ENCODE measurements at regions not wholly inside any gene's neighbourhood (a gene's known extent, or its start where the extent isn't known, plus 50 kb on each side); places are given as distances from the start of the nearest gene placed in this dataset.
"Not testable (repeated sequence)": the region's sequence is repeated elsewhere in the genome, so short reads cannot be mapped to it uniquely, and the experiment has no call there.

DNA sequence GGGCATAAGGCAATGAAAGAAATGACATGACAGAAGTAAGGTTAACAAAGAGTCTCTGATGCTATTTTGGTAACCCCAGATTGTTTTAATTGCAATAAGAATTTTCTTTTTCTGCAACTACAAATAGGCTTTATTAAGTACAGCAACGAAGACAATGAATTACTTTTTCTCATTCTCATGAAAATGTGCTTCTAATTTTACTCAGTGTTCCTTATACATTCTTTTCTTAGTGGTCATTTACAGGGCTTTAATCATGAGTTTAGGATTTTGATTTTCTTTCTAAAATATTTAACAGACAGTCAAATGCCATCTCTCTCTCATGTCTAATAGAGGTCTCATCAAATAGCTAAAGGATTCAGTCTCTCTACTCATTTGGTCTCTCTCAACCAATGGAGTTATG is 452.1 kb downstream of the RAP2B start:
- DNase-seq (ENCODE audit: low read depth in 2 of 2) = no peak

DNA sequence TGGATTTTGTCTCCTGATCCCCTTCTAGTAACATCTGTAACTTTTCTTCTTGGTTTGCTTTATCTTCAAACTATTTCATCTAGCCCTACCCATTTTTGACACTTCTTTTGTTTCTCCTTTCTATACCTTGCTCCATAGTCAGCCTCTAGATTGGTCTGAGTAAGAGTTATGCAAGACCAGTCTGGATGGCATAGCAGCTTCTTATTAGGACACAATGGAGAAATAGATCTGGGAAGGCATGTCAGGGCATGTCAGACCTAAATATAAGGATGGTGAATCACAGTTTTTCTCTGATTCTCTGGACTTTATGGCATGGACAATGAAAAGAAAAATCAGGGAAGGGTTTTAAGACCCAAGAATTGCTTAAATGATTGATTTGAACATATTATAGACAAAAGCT is 452.5 kb downstream of the RAP2B start:
- DNase-seq (ENCODE audit: low read depth in 2 of 2) = no peak

DNA sequence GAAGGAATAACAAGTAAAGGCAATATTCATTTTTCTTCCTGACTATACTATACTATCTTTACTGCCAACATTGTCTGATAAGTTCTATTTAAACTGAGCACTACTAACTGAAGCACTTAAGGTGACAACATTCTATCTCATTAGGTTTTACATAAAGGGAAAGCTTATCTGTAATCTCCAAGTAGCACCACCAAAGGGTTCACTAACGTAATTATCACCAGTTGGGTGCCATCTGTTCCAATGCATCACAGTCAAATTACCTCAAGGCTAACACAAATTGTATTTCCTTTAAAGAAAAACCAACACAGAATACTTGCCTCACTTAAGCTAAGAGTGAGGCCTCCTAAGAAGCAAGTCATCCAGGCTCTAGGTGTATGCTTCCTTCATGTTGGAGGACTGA is 453.8 kb downstream of the RAP2B start:
- DNase-seq (ENCODE audit: low read depth in 2 of 2) = no peak

DNA sequence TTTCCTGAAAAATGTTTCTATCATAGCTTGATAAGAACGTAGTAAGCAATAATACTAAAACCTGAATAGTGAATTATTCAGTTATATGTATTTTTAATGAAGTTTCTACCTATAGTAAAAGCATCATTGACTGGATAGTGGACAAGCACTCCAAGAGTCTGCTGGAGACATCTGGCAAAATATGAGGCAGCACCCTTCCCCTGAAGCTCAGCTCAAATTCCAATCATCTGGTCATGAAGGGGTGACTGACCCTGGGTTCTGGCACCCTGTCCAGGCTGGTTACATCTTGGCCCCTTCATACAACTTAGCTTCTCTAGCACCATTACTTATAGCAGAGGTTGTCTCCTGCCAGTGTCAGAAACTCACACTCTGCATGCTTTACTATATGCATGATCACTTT is 455.4 kb downstream of the RAP2B start:
- no peak for DNase-seq (ENCODE audit: low read depth in 2 of 2)

DNA sequence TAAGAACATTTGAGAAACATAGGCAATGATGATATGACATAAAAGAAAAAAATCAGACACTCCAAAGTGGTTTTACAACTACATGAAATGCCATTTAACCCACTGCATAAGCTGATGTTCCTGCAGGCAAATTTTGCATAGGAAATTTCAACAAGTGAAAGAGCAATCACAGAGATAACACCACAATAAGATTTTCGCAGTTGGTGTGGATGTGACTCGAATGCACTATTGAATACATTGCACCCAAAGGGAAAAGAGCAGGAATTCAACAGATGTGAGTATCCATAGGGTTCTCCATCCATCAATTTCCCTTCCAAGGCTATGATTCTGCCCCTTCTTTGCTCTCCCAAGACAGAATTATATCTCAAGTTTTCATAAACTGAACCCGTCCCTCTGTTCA is 456.1 kb downstream of the RAP2B start:
- DNase-seq (ENCODE audit: low read depth in 2 of 2) = no peak

DNA sequence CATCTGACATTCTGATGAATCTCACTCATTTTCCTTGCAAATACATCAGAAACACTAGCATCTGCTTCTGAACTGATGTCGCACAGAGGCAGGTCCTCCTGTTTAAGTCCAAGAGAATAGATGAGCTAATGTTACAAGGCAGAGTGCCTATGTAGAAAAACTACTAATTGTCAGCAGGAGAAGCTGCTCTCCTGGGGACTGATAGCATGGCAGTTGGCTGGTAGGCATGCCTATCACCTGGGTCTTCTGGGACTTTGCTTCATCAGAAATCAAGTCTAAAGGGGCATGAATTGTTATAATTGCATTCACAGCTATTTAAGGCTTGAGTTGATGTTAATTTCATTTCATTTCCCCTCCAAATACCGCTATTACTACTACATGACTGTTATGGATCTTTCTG is 457.2 kb downstream of the RAP2B start:
- DNase-seq (ENCODE audit: low read depth in 2 of 2) = no peak

DNA sequence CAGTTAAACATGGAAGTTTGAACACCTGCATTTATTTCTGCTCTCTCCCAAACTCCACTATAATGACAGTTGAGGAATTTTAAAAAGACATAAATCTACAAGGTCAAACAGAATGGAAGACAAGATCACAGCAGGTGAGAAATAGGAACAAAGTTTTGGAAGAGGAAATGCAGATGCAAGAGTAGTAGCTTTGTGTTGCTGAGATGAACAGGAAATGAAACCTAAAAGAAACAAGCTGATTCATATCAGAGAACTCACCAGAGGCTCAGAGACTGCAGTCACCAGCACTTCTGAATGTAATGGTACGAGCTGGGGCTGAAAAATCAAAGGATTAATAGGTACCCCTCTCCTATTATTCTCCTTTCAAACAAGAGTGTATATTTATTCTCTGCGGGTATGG is 459.9 kb downstream of the RAP2B start:
- no peak for DNase-seq (ENCODE audit: low read depth in 2 of 2)

DNA sequence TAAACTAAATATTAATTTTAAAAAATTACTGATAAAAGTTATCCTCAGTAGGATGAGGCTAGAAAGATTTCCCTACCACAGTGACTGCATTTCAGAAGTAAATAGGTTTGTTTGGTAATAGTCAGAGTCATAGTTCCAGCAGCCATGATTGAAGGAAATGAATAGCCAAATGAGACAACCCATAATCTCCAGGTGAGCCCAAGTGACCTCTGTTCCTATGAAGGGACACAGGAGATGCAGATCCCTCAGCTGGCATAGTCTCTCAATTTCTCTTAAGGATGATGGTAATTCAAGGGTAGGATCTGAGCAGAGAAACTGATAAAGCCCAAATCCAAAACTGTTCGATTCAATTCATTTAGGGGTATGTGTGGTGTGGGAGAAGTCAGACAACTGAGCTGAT is 461.8 kb downstream of the RAP2B start:
- no peak for DNase-seq (ENCODE audit: low read depth in 2 of 2)

DNA sequence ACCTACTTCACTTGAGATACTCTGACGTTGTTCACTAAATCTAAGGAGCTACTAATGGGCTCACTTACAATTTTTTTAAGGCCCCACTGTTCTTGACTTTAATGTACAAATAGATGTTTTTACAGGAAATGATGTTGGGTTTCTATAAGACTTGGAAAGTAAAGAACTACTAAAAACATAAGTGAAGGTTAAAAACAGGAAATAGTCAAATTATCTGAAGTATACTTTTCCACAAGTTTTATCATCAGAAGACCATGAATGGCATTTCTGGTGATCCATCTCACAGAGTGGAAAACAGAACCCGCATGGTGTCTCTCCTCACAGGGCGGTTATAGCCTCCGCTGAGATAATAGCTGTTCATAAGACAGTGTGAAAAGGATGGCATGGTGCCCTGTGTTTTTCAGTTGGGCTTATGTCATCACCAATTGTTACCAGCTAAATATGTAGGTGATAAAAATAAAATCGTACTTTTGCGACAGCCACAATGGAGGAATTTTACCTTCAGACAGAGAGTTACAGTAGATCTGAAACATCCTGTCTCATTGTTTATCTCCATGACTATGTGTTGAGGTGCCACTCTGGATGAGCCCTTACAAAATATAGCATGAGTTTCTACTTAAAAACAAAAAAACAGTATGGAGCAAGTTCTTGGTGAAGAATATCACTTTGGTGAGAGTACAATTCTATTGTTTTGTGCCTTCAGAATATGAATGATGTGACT is 462.4 kb downstream of the RAP2B start:
- no peak for DNase-seq (ENCODE audit: low read depth in 2 of 2)

DNA sequence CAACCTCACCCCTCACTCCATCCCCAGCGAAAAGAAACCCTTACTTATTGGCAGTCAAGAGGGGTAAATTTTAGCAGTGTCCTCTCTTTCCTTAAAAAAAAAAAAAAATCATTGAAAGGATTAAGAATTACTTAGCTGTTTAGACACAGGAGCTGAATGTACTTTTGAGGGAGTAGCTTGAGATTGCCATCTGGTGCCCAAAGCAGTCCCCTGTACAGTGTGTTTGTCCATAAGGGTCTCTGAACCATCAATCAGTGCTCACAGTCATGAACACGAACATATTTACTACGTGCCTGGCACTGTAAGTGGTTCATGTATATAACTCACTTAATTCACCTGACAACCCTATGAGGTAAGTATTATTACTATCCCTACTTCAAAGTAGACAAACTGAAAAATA is 463.5 kb downstream of the RAP2B start:
- DNase-seq (ENCODE audit: low read depth in 2 of 2) = no peak

DNA sequence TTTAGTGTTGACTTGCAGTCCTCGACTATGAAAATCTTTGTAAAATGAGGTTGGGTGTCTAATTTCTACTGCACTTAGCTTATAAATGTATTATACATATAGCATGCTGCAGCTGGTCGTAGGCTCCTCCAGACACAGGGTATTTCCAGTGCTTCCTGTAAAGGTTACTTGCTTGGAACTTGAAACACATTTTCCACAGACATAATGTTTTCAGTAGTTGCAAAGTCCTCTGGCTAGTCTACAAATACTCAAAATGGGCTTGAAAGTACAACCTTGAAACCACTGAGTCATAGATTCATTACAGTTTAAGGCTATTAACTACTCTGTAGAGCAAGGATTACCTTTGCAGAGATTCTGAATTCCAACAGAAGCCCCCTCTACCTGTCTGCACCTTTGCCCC is 464.1 kb downstream of the RAP2B start:
- DNase-seq (ENCODE audit: low read depth in 2 of 2) = no peak

DNA sequence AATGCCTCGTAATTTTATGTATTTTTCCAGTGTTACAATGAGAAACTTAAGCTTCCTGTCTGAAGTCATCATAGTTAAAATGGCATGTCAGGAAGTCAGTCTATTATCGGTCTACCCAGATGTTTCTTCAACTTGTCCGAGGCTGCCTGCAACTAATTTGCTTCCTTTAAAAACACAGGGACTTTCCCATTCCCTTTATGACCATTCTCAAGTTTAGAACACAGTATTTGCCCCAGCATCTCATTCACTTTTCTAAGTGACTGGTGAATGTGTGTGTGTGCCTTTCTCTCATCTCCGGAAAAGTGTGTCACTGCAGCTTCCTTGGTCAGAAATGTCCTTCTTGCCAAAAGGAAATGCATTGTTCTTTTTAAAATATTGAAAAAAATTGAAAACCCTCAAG is 466.6 kb downstream of the RAP2B start:
- no peak for DNase-seq (ENCODE audit: low read depth in 2 of 2)

DNA sequence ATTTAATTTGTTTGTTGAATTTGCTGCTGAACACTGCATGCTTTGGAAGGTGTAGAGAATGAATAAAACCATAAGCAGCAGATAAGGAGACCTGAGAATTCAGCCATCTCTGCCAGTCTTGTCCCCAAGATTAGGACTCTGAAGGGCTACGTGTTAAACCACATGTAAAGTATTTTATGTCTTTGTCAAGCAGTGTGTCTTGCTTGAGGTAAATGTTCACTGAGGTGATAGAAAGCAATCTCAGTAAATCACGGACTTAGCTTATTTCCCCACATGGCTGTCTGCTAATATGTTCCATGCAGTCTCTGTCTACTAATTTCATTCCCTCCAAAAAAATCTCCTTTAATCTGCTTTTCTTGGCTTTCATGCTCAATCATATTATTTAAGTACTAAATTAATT is 467.1 kb downstream of the RAP2B start:
- DNase-seq (ENCODE audit: low read depth in 2 of 2) = no peak

DNA sequence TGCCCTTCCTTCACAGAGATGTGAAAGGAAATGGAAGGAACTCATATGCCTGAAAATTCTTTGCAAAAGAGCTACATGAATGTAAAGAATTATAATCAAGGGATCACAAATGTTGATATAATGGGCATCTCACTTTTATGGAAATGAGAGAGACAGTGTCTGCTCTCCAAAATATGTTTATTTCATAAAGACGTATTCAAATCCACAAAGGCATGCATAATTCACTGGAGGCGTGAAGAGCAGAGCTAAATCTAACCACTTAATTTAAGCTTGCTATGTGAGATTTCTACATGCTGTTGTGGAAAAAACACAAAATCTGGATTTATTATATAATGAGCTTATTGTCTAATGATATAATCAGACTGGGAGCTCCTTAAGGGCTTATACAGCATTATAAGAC is 469.1 kb downstream of the RAP2B start:
- no peak for DNase-seq (ENCODE audit: low read depth in 2 of 2)

DNA sequence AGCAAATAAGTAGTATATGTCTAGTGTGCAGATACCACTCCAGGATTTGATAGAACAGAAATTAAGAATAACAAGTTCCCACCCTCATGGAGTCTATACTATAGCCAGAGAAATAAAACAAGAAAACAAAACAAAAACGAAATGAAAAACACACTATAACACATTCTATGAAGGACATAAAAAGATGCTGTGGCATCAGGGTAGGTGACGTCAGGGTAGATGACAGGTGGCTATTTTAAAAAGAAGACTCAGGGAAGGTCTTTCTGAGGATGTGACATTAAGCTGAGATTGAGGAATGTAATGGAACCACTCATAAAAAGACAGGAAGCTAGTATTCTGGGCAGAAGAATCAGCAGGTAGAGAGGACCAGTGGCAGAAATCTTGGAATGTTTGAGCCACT is 469.6 kb downstream of the RAP2B start:
- DNase-seq (ENCODE audit: low read depth in 2 of 2) = no peak

DNA sequence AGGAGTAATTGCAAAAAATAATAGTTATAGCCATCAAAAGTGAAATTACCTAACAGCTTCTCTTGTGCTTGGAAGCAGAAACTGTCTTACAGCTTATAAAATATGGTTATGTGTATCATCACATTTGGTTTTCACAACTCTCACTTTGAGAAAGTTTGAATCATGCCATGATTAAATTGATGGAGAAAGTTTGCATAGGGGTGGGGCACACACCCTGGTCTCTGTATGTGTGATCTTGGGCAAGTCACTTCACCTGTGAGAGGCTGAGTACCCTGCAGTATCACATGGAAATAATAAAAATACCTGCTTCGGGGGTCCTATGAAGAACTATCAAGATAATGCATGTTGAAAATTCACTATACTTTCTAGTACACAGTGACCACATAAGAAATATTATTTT is 471.4 kb downstream of the RAP2B start:
- DNase-seq (ENCODE audit: low read depth in 2 of 2) = no peak

DNA sequence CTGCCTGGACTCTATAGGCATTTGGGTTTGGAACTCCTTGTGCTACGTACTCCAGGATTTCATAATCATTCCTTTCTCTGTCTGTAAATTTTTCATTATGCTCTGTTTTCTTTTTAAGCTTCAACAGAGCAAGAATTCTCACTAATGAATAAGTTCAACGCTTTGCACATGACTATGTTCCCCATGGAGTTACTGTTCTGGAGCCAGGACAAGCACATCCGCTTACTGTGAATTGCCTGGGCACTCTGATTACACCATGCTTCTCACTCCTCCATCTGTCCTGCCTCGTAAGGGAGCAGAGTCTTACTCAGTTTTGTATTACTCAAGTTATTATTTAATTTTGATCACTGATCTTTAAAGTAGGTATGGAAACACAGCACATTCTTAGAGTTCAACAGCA is 472.7 kb downstream of the RAP2B start:
- DNase-seq (ENCODE audit: low read depth in 2 of 2) = no peak

DNA sequence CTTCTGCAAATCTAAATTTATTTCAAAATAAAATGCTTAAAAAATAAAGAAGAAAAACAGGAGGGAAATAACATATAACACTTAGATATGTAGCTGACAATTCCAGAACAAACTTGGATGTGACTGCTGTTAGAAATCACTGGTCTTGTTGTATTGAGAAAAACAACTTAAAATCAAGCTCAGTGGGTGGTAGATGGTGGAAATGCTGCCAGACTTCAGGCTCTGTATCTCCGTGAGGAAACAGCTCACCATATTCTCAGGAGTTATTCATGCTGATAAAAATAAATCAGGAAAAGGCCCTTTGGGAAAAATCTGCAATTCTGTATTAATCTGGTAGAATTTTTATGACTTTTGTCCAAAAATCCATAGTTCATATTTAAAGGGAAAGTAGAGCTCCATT is 477.6 kb downstream of the RAP2B start:
- DNase-seq (ENCODE audit: low read depth in 2 of 2) = no peak

DNA sequence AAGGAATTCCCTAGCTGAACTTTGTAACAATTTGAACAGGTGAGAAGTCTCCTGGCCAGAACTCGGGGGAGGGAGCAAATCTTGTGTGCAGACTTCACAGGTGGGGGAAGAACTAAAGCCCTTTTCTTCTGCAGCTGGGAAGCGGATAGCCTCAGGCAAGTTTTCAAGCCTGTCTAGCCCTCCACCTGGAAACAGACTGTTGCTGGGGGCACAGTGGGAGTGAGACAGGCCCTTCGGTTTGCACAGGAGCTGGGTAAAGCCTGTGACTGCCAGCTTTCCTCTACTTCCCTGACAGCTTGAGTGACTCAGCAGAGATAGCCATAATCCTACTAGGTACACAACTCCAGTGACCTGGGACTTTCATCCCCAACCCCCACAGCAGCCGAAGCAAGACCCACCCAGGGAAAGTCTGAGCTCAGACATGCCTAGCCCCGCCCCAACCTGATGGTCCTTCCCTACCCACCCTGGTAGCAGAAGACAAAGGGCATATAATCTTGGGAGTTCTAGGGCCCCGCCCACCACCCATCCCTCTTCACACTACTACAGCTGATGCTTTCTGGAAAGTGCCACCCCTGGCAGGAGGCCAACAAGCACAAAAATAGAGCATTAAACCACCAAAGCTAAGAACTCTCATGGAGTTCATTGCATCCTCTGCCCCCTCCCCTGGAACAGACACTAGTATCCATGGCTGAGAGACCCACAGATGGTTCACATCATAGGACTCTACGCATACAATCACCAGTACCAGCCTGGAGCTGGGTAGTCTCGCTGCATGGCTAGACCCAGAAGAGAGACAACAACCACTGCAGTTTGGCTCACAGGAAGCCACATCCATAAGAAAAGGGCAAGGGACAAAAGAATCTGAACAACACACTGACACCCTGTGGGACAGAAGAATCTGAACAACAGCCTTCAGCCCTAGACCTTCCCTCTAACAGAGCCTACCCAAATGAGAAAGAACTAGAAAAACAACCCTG is 479.0 kb downstream of the RAP2B start:
- DNase-seq (ENCODE audit: low read depth in 2 of 2) = no peak

DNA sequence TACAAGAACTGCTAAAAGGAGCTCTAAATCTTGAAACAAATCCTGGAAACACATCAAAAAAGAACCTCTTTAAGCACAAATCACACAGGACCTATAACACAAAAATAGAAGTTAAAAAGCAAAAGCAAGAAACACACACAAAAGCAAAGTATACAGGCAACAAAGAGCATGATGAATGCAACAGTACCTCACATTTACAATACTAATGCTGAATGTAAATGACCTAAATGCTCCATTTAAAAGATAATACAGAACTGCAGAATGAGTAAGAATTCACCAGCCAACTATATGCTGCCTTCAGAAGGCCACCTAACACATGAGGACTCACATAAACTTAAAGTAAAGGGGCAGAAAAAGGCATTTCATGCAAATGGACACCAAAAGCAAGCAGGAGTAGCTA is 478.6 kb upstream of the ARHGEF26 start:
- not testable (repeated sequence) for DNase-seq (ENCODE audit: low read depth in 2 of 2)

DNA sequence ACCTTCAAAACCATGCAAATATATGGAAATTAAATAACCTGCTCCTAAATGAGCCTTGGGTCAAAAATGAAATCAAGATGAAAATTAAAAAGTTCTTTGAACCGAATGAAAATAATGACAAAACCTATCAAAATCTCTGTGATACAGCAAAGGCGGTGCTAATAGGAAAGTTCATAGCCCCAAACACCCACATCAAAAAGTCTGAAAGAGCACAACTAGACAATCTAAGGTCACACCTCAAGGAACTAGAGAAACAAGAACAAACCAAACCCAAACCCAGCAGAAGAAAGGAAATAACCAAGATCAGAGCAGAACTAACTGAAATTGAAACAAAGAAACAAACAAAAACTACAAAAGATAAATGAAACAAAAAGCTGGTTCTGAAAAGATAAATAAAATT is 477.7 kb upstream of the ARHGEF26 start:
- DNase-seq (ENCODE audit: low read depth in 2 of 2) = not testable (repeated sequence)

DNA sequence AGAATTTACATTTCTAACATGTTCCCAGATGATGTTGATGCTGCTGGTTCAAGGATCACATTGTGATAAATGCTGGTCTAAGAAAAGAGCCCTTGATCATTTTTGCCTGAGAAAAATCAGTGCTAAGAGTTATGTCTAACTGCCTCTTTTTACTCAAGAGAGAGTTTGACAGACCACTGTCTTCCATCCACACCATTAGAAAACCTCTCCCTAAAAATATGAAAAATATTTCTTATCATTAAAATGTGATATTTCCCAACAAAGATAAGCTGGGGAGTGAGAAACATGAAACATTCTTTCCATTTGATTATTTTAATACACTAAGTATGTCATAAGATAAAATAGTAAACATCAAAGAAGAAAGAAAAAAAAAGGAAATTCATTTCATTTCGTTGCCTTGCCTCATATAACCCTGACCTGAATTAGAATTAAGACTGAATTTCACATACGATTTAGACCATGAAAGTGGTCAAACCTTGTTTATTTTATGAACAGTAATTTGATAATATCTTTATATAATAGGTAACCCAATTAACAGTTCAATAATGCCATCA is 471.8 kb upstream of the ARHGEF26 start:
- no peak for DNase-seq (ENCODE audit: low read depth in 2 of 2)

DNA sequence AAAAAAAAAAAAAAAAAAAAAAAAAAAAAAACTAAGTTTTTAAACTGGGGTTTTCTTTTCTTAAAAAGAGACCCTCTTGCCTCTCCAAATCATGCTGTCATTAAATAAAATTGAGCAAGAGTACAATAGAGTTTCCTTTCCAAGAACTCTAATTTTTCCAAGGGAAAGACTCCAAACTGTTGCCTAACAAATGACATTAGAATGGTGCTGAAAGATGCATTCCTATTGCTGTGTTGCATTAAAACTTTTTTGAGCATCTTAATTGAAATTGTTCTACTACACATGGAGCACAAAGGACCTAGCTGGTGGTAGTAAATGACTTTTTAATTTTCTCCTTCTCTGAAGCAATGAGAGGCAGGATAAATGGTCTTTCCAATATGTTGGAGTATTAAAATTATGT is 469.1 kb upstream of the ARHGEF26 start:
- no peak for DNase-seq (ENCODE audit: low read depth in 2 of 2)

All from activated CD8-positive, alpha-beta memory T cell treated with anti-CD3 and anti-CD28 coated beads for 4 hours (primary cell).